ENCODE measurements at regions not wholly inside any gene's neighbourhood (a gene's known extent, or its start where the extent isn't known, plus 50 kb on each side); places are given as distances from the start of the nearest gene placed in this dataset.

DNA sequence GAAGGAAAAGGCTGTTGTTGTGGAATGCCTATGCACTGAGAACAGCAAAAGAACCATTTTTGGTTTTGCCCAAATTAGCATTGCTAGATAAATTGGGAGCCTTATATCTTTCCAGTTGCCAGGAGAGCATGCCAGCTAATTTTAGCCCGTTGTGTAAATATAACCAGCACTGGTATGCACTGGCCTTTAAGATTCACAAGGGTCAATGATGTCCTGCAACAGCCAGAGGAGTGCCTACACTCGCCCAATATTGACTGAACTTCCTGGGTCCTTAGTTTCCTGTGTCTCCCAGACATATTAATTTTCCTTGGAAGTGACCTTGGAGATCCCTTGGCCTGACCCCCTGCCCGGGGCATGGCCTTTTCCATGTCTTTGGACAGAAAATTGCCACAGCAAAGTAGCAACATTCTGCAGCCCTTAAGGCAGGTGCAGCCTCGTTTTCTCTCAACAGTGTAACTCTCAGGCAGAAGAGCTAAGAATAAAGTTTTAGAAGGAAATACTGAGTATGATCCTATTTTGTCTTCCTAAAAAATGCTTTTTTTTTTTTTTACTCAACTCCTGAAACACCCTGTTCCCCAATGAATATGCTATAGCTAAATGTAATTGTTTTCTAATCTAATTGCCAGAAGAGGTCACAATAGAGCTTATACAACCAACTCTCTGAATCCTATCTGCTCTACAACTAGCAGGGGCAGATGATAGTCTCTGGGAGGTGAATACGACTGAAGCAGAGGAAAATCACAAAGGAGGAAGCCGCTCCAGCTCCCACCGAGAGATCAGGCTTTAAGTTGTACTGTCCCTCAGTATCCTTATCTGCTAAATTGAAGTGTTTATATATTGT is 131.9 kb upstream of the PCGF5 start:
- TF ChIP-seq POLR2A (IDR thresholded peaks at IDR 0.05) = no peak
- TF ChIP-seq, protein P1, sequence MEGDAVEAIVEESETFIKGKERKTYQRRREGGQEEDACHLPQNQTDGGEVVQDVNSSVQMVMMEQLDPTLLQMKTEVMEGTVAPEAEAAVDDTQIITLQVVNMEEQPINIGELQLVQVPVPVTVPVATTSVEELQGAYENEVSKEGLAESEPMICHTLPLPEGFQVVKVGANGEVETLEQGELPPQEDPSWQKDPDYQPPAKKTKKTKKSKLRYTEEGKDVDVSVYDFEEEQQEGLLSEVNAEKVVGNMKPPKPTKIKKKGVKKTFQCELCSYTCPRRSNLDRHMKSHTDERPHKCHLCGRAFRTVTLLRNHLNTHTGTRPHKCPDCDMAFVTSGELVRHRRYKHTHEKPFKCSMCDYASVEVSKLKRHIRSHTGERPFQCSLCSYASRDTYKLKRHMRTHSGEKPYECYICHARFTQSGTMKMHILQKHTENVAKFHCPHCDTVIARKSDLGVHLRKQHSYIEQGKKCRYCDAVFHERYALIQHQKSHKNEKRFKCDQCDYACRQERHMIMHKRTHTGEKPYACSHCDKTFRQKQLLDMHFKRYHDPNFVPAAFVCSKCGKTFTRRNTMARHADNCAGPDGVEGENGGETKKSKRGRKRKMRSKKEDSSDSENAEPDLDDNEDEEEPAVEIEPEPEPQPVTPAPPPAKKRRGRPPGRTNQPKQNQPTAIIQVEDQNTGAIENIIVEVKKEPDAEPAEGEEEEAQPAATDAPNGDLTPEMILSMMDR (IDR thresholded peaks at IDR 0.05 in 8 of 11, conservative IDR thresholded peaks at IDR 0.05 in 3 of 11) = peak in 5 of 11 experiments; percentile 19 to 34 (median 20)
